Stimulated activated CD8-positive, alpha-beta memory T cell treated with anti-CD3 and anti-CD28 coated beads, Interleukin-12 subunit alpha, Interleukin-12 subunit beta, amount 100 ng/mL, for 1 hour (primary cell): ENCODE measurements at regions not wholly inside any gene's neighbourhood (a gene's known extent, or its start where the extent isn't known, plus 50 kb on each side); places are given as distances from the start of the nearest gene placed in this dataset.
"Not testable (repeated sequence)": the region's sequence is repeated elsewhere in the genome, so short reads cannot be mapped to it uniquely, and the experiment has no call there.

Source experiments
- DNase-seq: peaks from one replicate; pipeline ENCODE4 v3.0.0-alpha.2; 2020; ENCODE audit warnings: low read depth

- DNase-seq: no peak
These were observed 180.8 kb upstream of the CACNA2D1 start for GRCh38 chr7:82624337-82624736.

GRCh38 chr7:82623812-82624211, 180.2 kb upstream of the CACNA2D1 start:
- DNase-seq: no peak

- DNase-seq: no peak
These were observed 173.6 kb upstream of the CACNA2D1 start for GRCh38 chr7:82617156-82617555.

- no peak for DNase-seq
These were observed 172.6 kb upstream of the CACNA2D1 start for GRCh38 chr7:82616059-82616728.

- no peak for DNase-seq
These were observed 171.9 kb upstream of the CACNA2D1 start for GRCh38 chr7:82615527-82615926.

GRCh38 chr7:82609746-82610145, 166.2 kb upstream of the CACNA2D1 start:
- no peak for DNase-seq

GRCh38 chr7:82605247-82605864, 161.8 kb upstream of the CACNA2D1 start:
- DNase-seq: no peak

GRCh38 chr7:82602066-82602465, 158.5 kb upstream of the CACNA2D1 start:
- no peak for DNase-seq

- no peak for DNase-seq
These were observed 157.0 kb upstream of the CACNA2D1 start for GRCh38 chr7:82600531-82600930.

GRCh38 chr7:82599895-82600294, 156.3 kb upstream of the CACNA2D1 start:
- DNase-seq: no peak

GRCh38 chr7:82598958-82599357, 155.4 kb upstream of the CACNA2D1 start:
- no peak for DNase-seq

- not testable (repeated sequence) for DNase-seq
These were observed 152.2 kb upstream of the CACNA2D1 start for GRCh38 chr7:82595795-82596194.

- no peak for DNase-seq
These were observed 151.6 kb upstream of the CACNA2D1 start for GRCh38 chr7:82595176-82595575.

- DNase-seq: no peak
These were observed 151.1 kb upstream of the CACNA2D1 start for GRCh38 chr7:82594665-82595064.

- DNase-seq: no peak
These were observed 150.2 kb upstream of the CACNA2D1 start for GRCh38 chr7:82593780-82594179.

GRCh38 chr7:82592416-82592815, 148.8 kb upstream of the CACNA2D1 start:
- no peak for DNase-seq

- no peak for DNase-seq
These were observed 135.5 kb upstream of the CACNA2D1 start for GRCh38 chr7:82579047-82579446.

GRCh38 chr7:82578430-82578829, 134.9 kb upstream of the CACNA2D1 start:
- DNase-seq: no peak

GRCh38 chr7:82572195-82572880, 128.8 kb upstream of the CACNA2D1 start:
- peak; percentile 45 for DNase-seq

- not testable (repeated sequence) for DNase-seq
These were observed 127.5 kb upstream of the CACNA2D1 start for GRCh38 chr7:82571047-82571446.

- DNase-seq: no peak
These were observed 124.3 kb upstream of the CACNA2D1 start for GRCh38 chr7:82567841-82568240.

- no peak for DNase-seq
These were observed 123.8 kb upstream of the CACNA2D1 start for GRCh38 chr7:82567356-82567755.

- no peak for DNase-seq
These were observed 123.2 kb upstream of the CACNA2D1 start for GRCh38 chr7:82566752-82567151.
